CD14-positive monocyte (primary cell): ENCODE measurements at regions not wholly inside any gene's neighbourhood (a gene's known extent, or its start where the extent isn't known, plus 50 kb on each side); places are given as distances from the start of the nearest gene placed in this dataset.

Source experiments
- DNase-seq, 3 donors: peaks; one replicate each; pipeline ENCODE4 v3.0.0-alpha.2; 2011 to 2022
- H2AFZ ChIP-seq: 2 replicates; pipeline ENCODE4 v1.6.0; 2012; ENCODE audit warnings: mild to moderate bottlenecking, low read depth, low read length, inconsistent platforms; ENCODE audit not compliant: insufficient read depth, poor library complexity, severe bottlenecking
- H3K27ac ChIP-seq, 2 donors: 1 replicate in 1 of 2; 2 replicates in 1 of 2; pipeline ENCODE4 v1.5.1; 2012 to 2013; ENCODE audit warnings: low read length in 2 of 2, control low read depth in 1 of 2, inconsistent platforms in 1 of 2, low read depth in 1 of 2, mild to moderate bottlenecking in 1 of 2
- H3K27me3 ChIP-seq, 2 donors: one replicate each; pipeline versions ENCODE4 v1.6.0 to v1.6.1; 2011 to 2013; ENCODE audit warnings: low read length in 2 of 2; ENCODE audit not compliant: control insufficient read depth in 2 of 2, insufficient read depth in 2 of 2
- H3K36me3 ChIP-seq, 2 donors: replicated peaks in 1 of 2; 1 replicate in 1 of 2; 2 replicates in 1 of 2; pipeline versions ENCODE4 v1.5.1 to v1.6.1; 2012 to 2013; ENCODE audit warnings: low read length in 2 of 2, control low read depth in 1 of 2, inconsistent platforms in 1 of 2, mild to moderate bottlenecking in 1 of 2; ENCODE audit not compliant: insufficient read depth in 2 of 2, control insufficient read depth in 1 of 2
- H3K4me1 ChIP-seq, 2 donors: 1 replicate in 1 of 2; 2 replicates in 1 of 2; pipeline versions ENCODE4 v1.5.1 to v1.6.1; 2012 to 2013; ENCODE audit warnings: low read length in 2 of 2, control low read depth in 1 of 2, inconsistent platforms in 1 of 2, mild to moderate bottlenecking in 1 of 2, moderate library complexity in 1 of 2; ENCODE audit not compliant: insufficient read depth in 2 of 2, control insufficient read depth in 1 of 2
- H3K4me2 ChIP-seq: replicated peaks from 2 replicates; pipeline ENCODE3; 2012; ENCODE audit warnings: low read length, moderate library complexity, mild to moderate bottlenecking; ENCODE audit not compliant: poor library complexity, severe bottlenecking; ENCODE audit errors: extremely low read depth
- H3K4me3 ChIP-seq, 3 experiments: fragments of 200-600 bp in 1 of 3; sonication (generic) in 1 of 3; replicated peaks in 1 of 3; 1 replicate in 2 of 3; 2 replicates in 1 of 3; pipeline ENCODE4 v1.5.1; 2011 to 2013; ENCODE audit warnings: low read length in 3 of 3, mild to moderate bottlenecking in 3 of 3, control low read depth in 2 of 3, low read depth in 2 of 3, inconsistent platforms in 1 of 3, moderate library complexity in 1 of 3
- H3K79me2 ChIP-seq: 2 replicates; pipeline ENCODE4 v1.6.0; 2012; ENCODE audit warnings: mild to moderate bottlenecking, control low read depth, inconsistent platforms, low read length, moderate library complexity; ENCODE audit not compliant: insufficient read depth
- H3K9ac ChIP-seq: 2 replicates; pipeline ENCODE4 v1.6.0; 2017; ENCODE audit warnings: low read length, mild to moderate bottlenecking; ENCODE audit not compliant: insufficient read depth, poor library complexity, severe bottlenecking
- H3K9me3 ChIP-seq, 2 donors: replicated peaks in 1 of 2; 1 replicate in 1 of 2; 2 replicates in 1 of 2; pipeline versions ENCODE4 v1.5.1 to v1.6.1; 2012 to 2013; ENCODE audit warnings: low read length in 2 of 2, control low read depth in 1 of 2; ENCODE audit not compliant: control insufficient read depth in 1 of 2, insufficient read depth in 1 of 2
- H4K20me1 ChIP-seq: 2 replicates; pipeline ENCODE4 v1.6.0; 2012; ENCODE audit warnings: mild to moderate bottlenecking, low read length, control low read depth, moderate library complexity; ENCODE audit not compliant: insufficient read depth
- H3K27ac Mint-ChIP-seq, 7 donors: one replicate each; pipeline ENCODE4 v1.8.0; 2020; ENCODE audit warnings: mild to moderate bottlenecking in 7 of 7, mixed read lengths in 7 of 7, moderate library complexity in 6 of 7, inconsistent platforms in 2 of 7
- H3K27me3 Mint-ChIP-seq, 3 donors: one replicate each; pipeline ENCODE4 v1.8.0; 2021 to 2022; ENCODE audit warnings: low read depth in 3 of 3, mild to moderate bottlenecking in 3 of 3, mixed read lengths in 3 of 3, moderate library complexity in 3 of 3, inconsistent platforms in 1 of 3
- H3K36me3 Mint-ChIP-seq, 2 donors: one replicate each; pipeline ENCODE4 v1.8.0; 2020; ENCODE audit warnings: mixed read lengths in 2 of 2, inconsistent platforms in 1 of 2, mild to moderate bottlenecking in 1 of 2
- H3K4me1 Mint-ChIP-seq: one replicate; pipeline ENCODE4 v1.8.0; 2020; ENCODE audit warnings: mild to moderate bottlenecking, mixed read lengths
- H3K4me3 Mint-ChIP-seq, 2 donors: one replicate each; pipeline ENCODE4 v1.8.0; 2020; ENCODE audit warnings: mild to moderate bottlenecking in 2 of 2, mixed read lengths in 2 of 2, moderate library complexity in 1 of 2
- H3K9me3 Mint-ChIP-seq, 7 donors: one replicate each; pipeline ENCODE4 v1.8.0; 2020 to 2022; ENCODE audit warnings: mixed read lengths in 7 of 7, mild to moderate bottlenecking in 6 of 7, moderate library complexity in 6 of 7, inconsistent platforms in 2 of 7
- CTCF ChIP-seq: fragments of 200-600 bp; IDR thresholded peaks from one replicate; pipeline ENCODE4 v1.8.0; 2022; ENCODE audit warnings: antibody characterized with exemption, mild to moderate bottlenecking
- WGBS: methylation state at CpG from one replicate; pipeline ENCODE4 v1.1.5; 2013; ENCODE audit warnings: missing lambda C conversion rate; ENCODE audit not compliant: insufficient coverage; 5-methylcytosine and 5-hydroxymethylcytosine counted together
- intact Hi-C, 2 donors: fragments of 100-400 bp; cut with micrococcal nuclease; formaldehyde crosslinking; loops; one replicate each; pipeline versions ENCODE4 v1.15.0 to v1.15.1; 2023

- Histone ChIP-seq H4K20me1 (no peaks in the 10 kb centered on the region), H3K79me2 (no peaks in the 10 kb centered on the region), H3K4me3 (no peak overlapping the region), H2AFZ (no peak overlapping the region), H3K27ac (no peak overlapping the region), H3K27me3 (no peaks in the 10 kb centered on the region), H3K9ac (no peak overlapping the region), H3K4me2 (no peak overlapping the region), H3K36me3 (no peaks in the 10 kb centered on the region), H3K4me1 (no peaks in the 10 kb centered on the region), H3K9me3 (peaks cover 13 to 27% of the 10 kb centered on the region in 2 donors)
- 51% methylated on average over 5 of the region's 5 CpGs for WGBS
- no peak overlapping the region for H3K4me3 Mint-ChIP-seq
- H3K4me1 Mint-ChIP-seq: no peaks in the 10 kb centered on the region
- H3K27ac Mint-ChIP-seq: no peak overlapping the region
- peaks cover 1 to 24% (median 9%) of the 10 kb centered on the region in 7 donors for H3K9me3 Mint-ChIP-seq
- H3K36me3 Mint-ChIP-seq: no peaks in the 10 kb centered on the region
- H3K27me3 Mint-ChIP-seq: peaks cover 0 to 2% (median 0%) of the 10 kb centered on the region in 3 donors
- no peak for TF ChIP-seq CTCF
- intact Hi-C loops: no loop called here
- no peak for DNase-seq
Observed at GRCh38 chr22:34502821-34503220, 563.1 kb upstream of the ISX start.

GRCh38 chr22:34508797-34509196 is 557.2 kb upstream of the ISX start:
- no peaks in the 10 kb centered on the region for H4K20me1 ChIP-seq
- Mint-ChIP-seq H3K27ac (no peak overlapping the region), H3K27me3 (peaks cover 0 to 2% (median 0%) of the 10 kb centered on the region in 3 donors), H3K9me3 (peaks cover 0 to 23% (median 4%) of the 10 kb centered on the region in 7 donors), H3K4me3 (no peak overlapping the region), H3K4me1 (no peaks in the 10 kb centered on the region), H3K36me3 (no peaks in the 10 kb centered on the region)
- intact Hi-C loops: no loop called here
- 69% methylated on average over 2 of the region's 6 CpGs for WGBS
- H3K4me1 ChIP-seq: no peaks in the 10 kb centered on the region
- no peak for DNase-seq
- H3K79me2 ChIP-seq: no peaks in the 10 kb centered on the region
- no peak overlapping the region for H3K9ac ChIP-seq
- H3K27me3 ChIP-seq: no peaks in the 10 kb centered on the region
- H3K4me3 ChIP-seq: no peak overlapping the region
- no peak overlapping the region for H3K4me2 ChIP-seq
- TF ChIP-seq CTCF: no peak
- no peak overlapping the region for H2AFZ ChIP-seq
- no peaks in the 10 kb centered on the region for H3K36me3 ChIP-seq
- no peak overlapping the region for H3K27ac ChIP-seq
- peaks cover 12 to 30% of the 10 kb centered on the region in 2 donors for H3K9me3 ChIP-seq
